ENCODE measurements at regions not wholly inside any gene's neighbourhood (a gene's known extent, or its start where the extent isn't known, plus 50 kb on each side); places are given as distances from the start of the nearest gene placed in this dataset.

- no peak for TF ChIP-seq CTCF (IDR thresholded peaks at IDR 0.05; ENCODE audit: low read depth, low read length, missing input control)
- no peak for TF ChIP-seq RXRA (IDR thresholded peaks at IDR 0.05)
- no peak for TF ChIP-seq JUND (IDR thresholded peaks at IDR 0.05)
- no peak for TF ChIP-seq MAX (IDR thresholded peaks at IDR 0.05)
Observed at GRCh38 chr18:2331491-2331890, 239.8 kb downstream of the METTL4 start.
